ENCODE measurements at regions not wholly inside any gene's neighbourhood (a gene's known extent, or its start where the extent isn't known, plus 50 kb on each side); places are given as distances from the start of the nearest gene placed in this dataset.

DNA sequence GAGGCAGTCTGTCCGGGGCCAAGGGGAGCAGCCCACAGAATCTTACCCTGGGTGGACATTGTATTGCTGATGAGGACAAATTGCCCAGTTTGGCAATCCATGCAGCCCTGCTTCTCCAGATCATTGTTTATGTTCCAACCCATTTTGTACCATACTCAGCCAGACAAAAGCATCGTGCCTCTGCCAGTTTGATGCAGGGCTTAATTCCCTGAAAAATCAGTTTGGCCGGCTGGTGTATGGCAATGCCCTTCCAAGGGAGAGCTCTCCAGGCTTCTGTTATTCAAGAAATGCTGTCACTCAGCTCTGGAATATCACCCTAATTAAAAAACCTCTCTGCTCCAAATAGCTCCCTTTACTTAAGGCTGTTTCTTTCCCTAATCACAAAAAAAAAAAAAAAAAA is 697.7 kb downstream of the TBC1D22A start (continued):
- TF ChIP-seq ZBTB33 (IDR thresholded peaks at IDR 0.05; ENCODE audit: extremely low read depth, insufficient replicate concordance, low read length) (no peak), EZH2phosphoT487 (IDR thresholded peaks at IDR 0.05; ENCODE audit: borderline replicate concordance) (no peak)

- no peaks in the 10 kb centered on the region for H3K27me3 ChIP-seq (ENCODE audit: insufficient read depth, low read length)
- intact Hi-C loops (cut with micrococcal nuclease): loop anchor here (10.0 kb wide), 1 partner anchor 244 kb away; no protein-coding TSS in a partner anchor
These were observed 695.9 kb downstream of the TBC1D22A start for GRCh38 chr22:47458348-47458747.

More at GRCh38 chr22:47458348-47458747, 695.9 kb downstream of the TBC1D22A start:
- H3K79me2 ChIP-seq (ENCODE audit: insufficient read depth, low read length): no peaks in the 10 kb centered on the region
- no peaks in the 10 kb centered on the region for H3K36me3 ChIP-seq (ENCODE audit: control insufficient read depth in 1 of 2, insufficient read depth in 2 of 2, low read length in 2 of 2)
- H3K4me2 ChIP-seq (ENCODE audit: low read length): no peak overlapping the region
- H3K9ac ChIP-seq (ENCODE audit: low read length): no peak overlapping the region
- H4K20me1 ChIP-seq (ENCODE audit: insufficient read depth): no peaks in the 10 kb centered on the region
- no peaks in the 10 kb centered on the region for H3K4me1 ChIP-seq (ENCODE audit: control insufficient read depth in 1 of 2, insufficient read depth in 2 of 2, low read length in 2 of 2)
- H3K9me2 ChIP-seq (ENCODE audit: insufficient read depth): no peaks in the 10 kb centered on the region
- no peak for DNase-seq (ENCODE audit: low read depth, low spot score)
- ATAC-seq: no peak
- ChIA-PET POLR2A (no interaction called here), CTCF (no interaction called here), RAD21 (ENCODE audit: low non-redundant PET in 1 of 2, low total read pairs in 2 of 2, uncharacterized antibody in 2 of 2, unreplicated experiment in 2 of 2) (no interaction called here)
- no peak for TF ChIP-seq TCF7L2 (IDR thresholded peaks at IDR 0.05; ENCODE audit: borderline replicate concordance, extremely low read depth, insufficient read depth, insufficient read length)
- no peak for TF ChIP-seq EGR1 (IDR thresholded peaks at IDR 0.05; ENCODE audit: low read depth)
- TF ChIP-seq RAD21 (IDR thresholded peaks at IDR 0.05; ENCODE audit: low read depth): no peak
- no peak for TF ChIP-seq FOSL1 (IDR thresholded peaks at IDR 0.05; ENCODE audit: low read depth)
- TF ChIP-seq, protein P1, sequence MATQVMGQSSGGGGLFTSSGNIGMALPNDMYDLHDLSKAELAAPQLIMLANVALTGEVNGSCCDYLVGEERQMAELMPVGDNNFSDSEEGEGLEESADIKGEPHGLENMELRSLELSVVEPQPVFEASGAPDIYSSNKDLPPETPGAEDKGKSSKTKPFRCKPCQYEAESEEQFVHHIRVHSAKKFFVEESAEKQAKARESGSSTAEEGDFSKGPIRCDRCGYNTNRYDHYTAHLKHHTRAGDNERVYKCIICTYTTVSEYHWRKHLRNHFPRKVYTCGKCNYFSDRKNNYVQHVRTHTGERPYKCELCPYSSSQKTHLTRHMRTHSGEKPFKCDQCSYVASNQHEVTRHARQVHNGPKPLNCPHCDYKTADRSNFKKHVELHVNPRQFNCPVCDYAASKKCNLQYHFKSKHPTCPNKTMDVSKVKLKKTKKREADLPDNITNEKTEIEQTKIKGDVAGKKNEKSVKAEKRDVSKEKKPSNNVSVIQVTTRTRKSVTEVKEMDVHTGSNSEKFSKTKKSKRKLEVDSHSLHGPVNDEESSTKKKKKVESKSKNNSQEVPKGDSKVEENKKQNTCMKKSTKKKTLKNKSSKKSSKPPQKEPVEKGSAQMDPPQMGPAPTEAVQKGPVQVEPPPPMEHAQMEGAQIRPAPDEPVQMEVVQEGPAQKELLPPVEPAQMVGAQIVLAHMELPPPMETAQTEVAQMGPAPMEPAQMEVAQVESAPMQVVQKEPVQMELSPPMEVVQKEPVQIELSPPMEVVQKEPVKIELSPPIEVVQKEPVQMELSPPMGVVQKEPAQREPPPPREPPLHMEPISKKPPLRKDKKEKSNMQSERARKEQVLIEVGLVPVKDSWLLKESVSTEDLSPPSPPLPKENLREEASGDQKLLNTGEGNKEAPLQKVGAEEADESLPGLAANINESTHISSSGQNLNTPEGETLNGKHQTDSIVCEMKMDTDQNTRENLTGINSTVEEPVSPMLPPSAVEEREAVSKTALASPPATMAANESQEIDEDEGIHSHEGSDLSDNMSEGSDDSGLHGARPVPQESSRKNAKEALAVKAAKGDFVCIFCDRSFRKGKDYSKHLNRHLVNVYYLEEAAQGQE (IDR thresholded peaks at IDR 0.05; ENCODE audit: low read depth): no peak
- no peak for TF ChIP-seq SP1 (IDR thresholded peaks at IDR 0.05; ENCODE audit: low read depth)
- no peak for TF ChIP-seq CEBPB (IDR thresholded peaks at IDR 0.05; ENCODE audit: low read depth)
- TF ChIP-seq SIN3A (IDR thresholded peaks at IDR 0.05; ENCODE audit: low read depth): no peak
- TF ChIP-seq ZBTB33 (IDR thresholded peaks at IDR 0.05; ENCODE audit: extremely low read depth, insufficient replicate concordance, low read length): no peak
- no peak for TF ChIP-seq MAX (IDR thresholded peaks at IDR 0.05)
- TF ChIP-seq CBX3 (IDR thresholded peaks at IDR 0.05; ENCODE audit: low read depth): no peak
- TF ChIP-seq POLR2A (IDR thresholded peaks at IDR 0.05; ENCODE audit: borderline replicate concordance, extremely low read depth, insufficient read depth, insufficient read length): no peak
- TF ChIP-seq POLR2AphosphoS5 (IDR thresholded peaks at IDR 0.05; ENCODE audit: low read depth, low read length): no peak
- H2AFZ ChIP-seq (ENCODE audit: low read depth, low read length, poor library complexity, severe bottlenecking): no peak overlapping the region
- no peaks in the 10 kb centered on the region for H3K9me3 ChIP-seq (ENCODE audit: control insufficient read depth in 1 of 2, insufficient read depth in 1 of 2, low read depth in 1 of 2, low read length in 2 of 2)
- BruUV-seq (replicated peaks): no TSS peak
- no peak overlapping the region for H3K4me3 ChIP-seq (replicated peaks in 1 of 2; ENCODE audit: low read depth in 1 of 2, low read length in 2 of 2)
- no peak overlapping the region for H3K27ac ChIP-seq (ENCODE audit: low read depth, low read length)
